Sigmoid colon (tissue), 4 donors: ENCODE measurements at regions not wholly inside any gene's neighbourhood (a gene's known extent, or its start where the extent isn't known, plus 50 kb on each side); places are given as distances from the start of the nearest gene placed in this dataset.

ENCODE experiments used
- EP300 ChIP-seq, 4 donors: sonication (generic); formaldehyde crosslinking; IDR thresholded peaks; one replicate each; pipeline ENCODE4 v1.6.1; 2017; ENCODE audit warnings: antibody characterized with exemption in 4 of 4
- POLR2A ChIP-seq, 2 donors: fragments of 450-650 bp; IDR thresholded peaks; one replicate each; pipeline ENCODE4 v1.6.1; 2016; ENCODE audit warnings: antibody characterized with exemption in 2 of 2, mild to moderate bottlenecking in 2 of 2, moderate library complexity in 2 of 2
- POLR2AphosphoS5 ChIP-seq, 4 donors: sonication (generic); formaldehyde crosslinking; IDR thresholded peaks; one replicate each; pipeline ENCODE4 v1.6.1; 2017; ENCODE audit warnings: antibody characterized with exemption in 4 of 4
- TF ChIP-seq, protein P1 (sequence below), 4 experiments: fragments of 450-650 bp in 3 of 4; fragments of 200-600 bp in 1 of 4; IDR thresholded peaks; one replicate each; pipeline ENCODE4 v1.5.1; 2016 to 2019; ENCODE audit warnings: antibody characterized with exemption in 4 of 4, mild to moderate bottlenecking in 3 of 4, moderate library complexity in 2 of 4

DNA sequence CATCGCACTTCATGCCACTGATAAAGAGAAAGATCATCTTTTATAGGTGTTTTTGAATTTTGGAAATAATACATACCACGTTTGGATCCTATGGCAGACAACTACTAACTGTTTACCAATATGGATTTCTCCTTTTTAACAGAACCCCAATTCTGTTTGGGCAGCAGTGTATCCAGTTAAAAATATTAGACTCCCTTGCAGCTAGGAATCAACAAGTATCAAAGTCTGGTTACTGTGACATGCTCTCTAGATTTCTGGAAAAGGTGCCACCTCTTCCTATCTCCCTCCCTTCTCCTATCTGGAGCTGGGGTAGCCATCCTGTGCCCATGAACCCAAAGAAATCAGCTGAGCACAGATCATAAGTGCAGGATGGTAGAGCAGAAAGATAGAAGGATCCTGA is 54.1 kb upstream of the DTNBP1 start:
- TF ChIP-seq, protein P1, sequence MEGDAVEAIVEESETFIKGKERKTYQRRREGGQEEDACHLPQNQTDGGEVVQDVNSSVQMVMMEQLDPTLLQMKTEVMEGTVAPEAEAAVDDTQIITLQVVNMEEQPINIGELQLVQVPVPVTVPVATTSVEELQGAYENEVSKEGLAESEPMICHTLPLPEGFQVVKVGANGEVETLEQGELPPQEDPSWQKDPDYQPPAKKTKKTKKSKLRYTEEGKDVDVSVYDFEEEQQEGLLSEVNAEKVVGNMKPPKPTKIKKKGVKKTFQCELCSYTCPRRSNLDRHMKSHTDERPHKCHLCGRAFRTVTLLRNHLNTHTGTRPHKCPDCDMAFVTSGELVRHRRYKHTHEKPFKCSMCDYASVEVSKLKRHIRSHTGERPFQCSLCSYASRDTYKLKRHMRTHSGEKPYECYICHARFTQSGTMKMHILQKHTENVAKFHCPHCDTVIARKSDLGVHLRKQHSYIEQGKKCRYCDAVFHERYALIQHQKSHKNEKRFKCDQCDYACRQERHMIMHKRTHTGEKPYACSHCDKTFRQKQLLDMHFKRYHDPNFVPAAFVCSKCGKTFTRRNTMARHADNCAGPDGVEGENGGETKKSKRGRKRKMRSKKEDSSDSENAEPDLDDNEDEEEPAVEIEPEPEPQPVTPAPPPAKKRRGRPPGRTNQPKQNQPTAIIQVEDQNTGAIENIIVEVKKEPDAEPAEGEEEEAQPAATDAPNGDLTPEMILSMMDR (IDR thresholded peaks at IDR 0.05): no peak
- TF ChIP-seq POLR2A (IDR thresholded peaks at IDR 0.05) (no peak), POLR2AphosphoS5 (IDR thresholded peaks at IDR 0.05) (no peak), EP300 (IDR thresholded peaks at IDR 0.05) (no peak)
